Neural progenitor cell (in vitro differentiated cells): ENCODE measurements at regions not wholly inside any gene's neighbourhood (a gene's known extent, or its start where the extent isn't known, plus 50 kb on each side); places are given as distances from the start of the nearest gene placed in this dataset.

Experiments
- CTCF ChIP-seq: fragments of 200-600 bp; sonication (generic); IDR thresholded peaks from 2 replicates; pipeline ENCODE4 v1.5.1; 2017; ENCODE audit warnings: antibody characterized with exemption, mild to moderate bottlenecking
- EZH2 ChIP-seq: fragments of 200-600 bp; sonication (generic); IDR thresholded peaks from 2 replicates; pipeline ENCODE4 v1.6.1; 2017; ENCODE audit warnings: antibody characterized with exemption, mild to moderate bottlenecking, moderate library complexity

DNA sequence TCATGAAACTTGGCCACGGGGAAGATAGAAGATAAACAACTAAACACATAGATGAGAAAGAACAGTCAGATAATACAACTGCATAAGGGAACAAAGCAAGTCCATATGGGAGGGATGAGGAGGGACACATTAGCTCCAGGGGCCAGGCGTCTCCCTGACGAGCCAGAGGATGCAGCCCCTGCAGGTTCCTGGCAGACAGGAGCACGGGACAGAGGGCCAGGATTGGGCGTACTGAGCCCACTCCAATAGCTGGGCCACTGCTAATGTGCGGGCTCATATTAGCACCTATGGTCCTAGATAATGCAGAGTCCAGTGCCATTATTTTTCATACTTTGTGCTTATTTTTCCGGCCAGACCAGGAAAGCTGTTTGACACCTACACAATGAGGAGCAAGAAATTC, 182.9 kb downstream of the ANKRD60 start:
- TF ChIP-seq CTCF (no peak), EZH2 (no peak)
